Stimulated activated CD8-positive, alpha-beta memory T cell treated with anti-CD3 and anti-CD28 coated beads, Interleukin-7, amount 100 ng/mL, for 1 hour (primary cell): ENCODE measurements at regions not wholly inside any gene's neighbourhood (a gene's known extent, or its start where the extent isn't known, plus 50 kb on each side); places are given as distances from the start of the nearest gene placed in this dataset.

ENCODE experiments used
- DNase-seq, 2 donors: peaks; one replicate each; pipeline ENCODE4 v3.0.0-alpha.2; 2020; ENCODE audit warnings: low read depth in 2 of 2

GRCh38 chr11:104594228-104594958 is 303.9 kb downstream of the CASP12 start:
- no peak for DNase-seq

- DNase-seq: no peak
These were observed 309.3 kb downstream of the CASP12 start for GRCh38 chr11:104588970-104589369.

GRCh38 chr11:104588446-104588845 is 309.8 kb downstream of the CASP12 start:
- DNase-seq: no peak

- no peak for DNase-seq
These were observed 313.4 kb downstream of the CASP12 start for GRCh38 chr11:104584823-104585222.

GRCh38 chr11:104583857-104584256 is 314.4 kb downstream of the CASP12 start:
- no peak for DNase-seq

- no peak for DNase-seq
These were observed 315.8 kb downstream of the CASP12 start for GRCh38 chr11:104582431-104582830.

- DNase-seq: no peak
These were observed 316.8 kb downstream of the CASP12 start for GRCh38 chr11:104581246-104581980.

- no peak for DNase-seq
These were observed 324.7 kb downstream of the CASP12 start for GRCh38 chr11:104573441-104573990.

- no peak for DNase-seq
These were observed 326.0 kb downstream of the CASP12 start for GRCh38 chr11:104572279-104572678.

- DNase-seq: no peak
These were observed 328.1 kb downstream of the CASP12 start for GRCh38 chr11:104570078-104570701.

- no peak for DNase-seq
These were observed 332.7 kb downstream of the CASP12 start for GRCh38 chr11:104565583-104565961.

GRCh38 chr11:104564921-104565582 is 333.2 kb downstream of the CASP12 start:
- no peak for DNase-seq

- DNase-seq: no peak
These were observed 341.5 kb downstream of the CASP12 start for GRCh38 chr11:104556606-104557301.

- DNase-seq: no peak
These were observed 349.2 kb downstream of the CASP12 start for GRCh38 chr11:104549019-104549418.

- no peak for DNase-seq
These were observed 350.1 kb downstream of the CASP12 start for GRCh38 chr11:104547996-104548661.

GRCh38 chr11:104546501-104546900 is 351.8 kb downstream of the CASP12 start:
- DNase-seq: no peak

- DNase-seq: no peak
These were observed 356.6 kb downstream of the CASP12 start for GRCh38 chr11:104541701-104542100.

GRCh38 chr11:104538313-104538712 is 359.9 kb downstream of the CASP12 start:
- DNase-seq: no peak

- no peak for DNase-seq
These were observed 364.0 kb downstream of the CASP12 start for GRCh38 chr11:104534278-104534677.

- no peak for DNase-seq
These were observed 366.4 kb downstream of the CASP12 start for GRCh38 chr11:104531894-104532293.

GRCh38 chr11:104531075-104531474 is 367.1 kb upstream of the PDGFD start:
- no peak for DNase-seq
